Astrocyte (in vitro differentiated cells and primary cell): ENCODE measurements at regions not wholly inside any gene's neighbourhood (a gene's known extent, or its start where the extent isn't known, plus 50 kb on each side); places are given as distances from the start of the nearest gene placed in this dataset.

Experiments used
- CTCF ChIP-seq: IDR thresholded peaks from 2 replicates; pipeline ENCODE4 v1.5.1; 2011; ENCODE audit warnings: low read depth, mild to moderate bottlenecking, inconsistent platforms, low read length, moderate library complexity; ENCODE audit not compliant: insufficient read depth
- EZH2 ChIP-seq: IDR thresholded peaks from 2 replicates; pipeline ENCODE4 v1.6.1; 2012; ENCODE audit warnings: mild to moderate bottlenecking, low read length, inconsistent platforms; ENCODE audit not compliant: insufficient read depth

- TF ChIP-seq CTCF (no peak), EZH2 (no peak)
These were observed 141.2 kb upstream of the NTM start for GRCh38 chr11:131229221-131229620.
